ENCODE measurements at regions not wholly inside any gene's neighbourhood (a gene's known extent, or its start where the extent isn't known, plus 50 kb on each side); places are given as distances from the start of the nearest gene placed in this dataset.
"Not testable (repeated sequence)": the region's sequence is repeated elsewhere in the genome, so short reads cannot be mapped to it uniquely, and the experiment has no call there.

- FAIRE-seq: no peak
- DNase-seq (ENCODE audit: low spot score): no peak
Observed at GRCh38 chr6:16832043-16832567, 70.8 kb upstream of the ATXN1 start.

- no peak for DNase-seq (ENCODE audit: low spot score)
- no peak for FAIRE-seq
Observed at GRCh38 chr6:16831136-16831535, 69.9 kb upstream of the ATXN1 start.

GRCh38 chr6:16828058-16828457 lies 66.8 kb upstream of the ATXN1 start:
- FAIRE-seq: no peak
- DNase-seq (ENCODE audit: low spot score): no peak

- no peak for DNase-seq (ENCODE audit: low spot score)
- no peak for FAIRE-seq
Observed at GRCh38 chr6:16827627-16828026, 66.4 kb upstream of the ATXN1 start.

- no peak for FAIRE-seq
- no peak for DNase-seq (ENCODE audit: low spot score)
Observed at GRCh38 chr6:16825784-16826183, 64.5 kb upstream of the ATXN1 start.

- FAIRE-seq (no peak), DNase-seq (ENCODE audit: low spot score) (no peak)
Observed at GRCh38 chr6:16824845-16825685, 63.8 kb upstream of the ATXN1 start.

GRCh38 chr6:16823718-16824352 lies 62.6 kb upstream of the ATXN1 start:
- no peak for DNase-seq (ENCODE audit: low spot score)
- no peak for FAIRE-seq

- no peak for FAIRE-seq
- no peak for DNase-seq (ENCODE audit: low spot score)
Observed at GRCh38 chr6:16822975-16823717, 61.9 kb upstream of the ATXN1 start.

GRCh38 chr6:16822529-16822928 lies 61.3 kb upstream of the ATXN1 start:
- no peak for FAIRE-seq

GRCh38 chr6:16821834-16822264 lies 60.6 kb upstream of the ATXN1 start:
- DNase-seq (ENCODE audit: low spot score) (no peak), FAIRE-seq (no peak)

More at GRCh38 chr6:16822529-16822928, 61.3 kb upstream of the ATXN1 start:
- DNase-seq (ENCODE audit: low spot score): no peak

GRCh38 chr6:16820262-16820661 lies 59.0 kb upstream of the ATXN1 start:
- not testable (repeated sequence) for FAIRE-seq; DNase-seq (ENCODE audit: low spot score)

- no peak for DNase-seq (ENCODE audit: low spot score)
- no peak for FAIRE-seq
Observed at GRCh38 chr6:16819752-16820151, 58.5 kb upstream of the ATXN1 start.

GRCh38 chr6:16818992-16819626 lies 57.8 kb upstream of the ATXN1 start:
- DNase-seq (ENCODE audit: low spot score): no peak
- FAIRE-seq: no peak

- FAIRE-seq: no peak
- DNase-seq (ENCODE audit: low spot score): no peak
Observed at GRCh38 chr6:16817594-16817993, 56.3 kb upstream of the ATXN1 start.

- FAIRE-seq (no peak), DNase-seq (ENCODE audit: low spot score) (no peak)
Observed at GRCh38 chr6:16816891-16817290, 55.6 kb upstream of the ATXN1 start.

- FAIRE-seq (no peak), DNase-seq (ENCODE audit: low spot score) (no peak)
Observed at GRCh38 chr6:16812993-16813392, 51.7 kb upstream of the ATXN1 start.

GRCh38 chr6:16811277-16811979 lies 50.2 kb upstream of the ATXN1 start:
- DNase-seq (ENCODE audit: low spot score): no peak
- no peak for FAIRE-seq

Data from urothelium cell line (cell line).